Vagina (tissue), 2 donors: ENCODE measurements at regions not wholly inside any gene's neighbourhood (a gene's known extent, or its start where the extent isn't known, plus 50 kb on each side); places are given as distances from the start of the nearest gene placed in this dataset.

Experiments used
- POLR2A ChIP-seq, 2 donors: fragments of 450-650 bp; IDR thresholded peaks; one replicate each; pipeline ENCODE4 v1.6.1; 2017; ENCODE audit warnings: antibody characterized with exemption in 2 of 2, mild to moderate bottlenecking in 2 of 2, moderate library complexity in 2 of 2
- POLR2AphosphoS5 ChIP-seq, 2 donors: sonication (generic); formaldehyde crosslinking; IDR thresholded peaks; one replicate each; pipeline ENCODE4 v1.9.0; 2017; ENCODE audit warnings: antibody characterized with exemption in 2 of 2, mild to moderate bottlenecking in 2 of 2, low read depth in 1 of 2; ENCODE audit not compliant: insufficient read depth in 1 of 2
- TF ChIP-seq, protein P1 (sequence below), 3 experiments: fragments of 450-650 bp in 2 of 3; fragments of 200-600 bp in 1 of 3; sonication (generic) in 1 of 3; IDR thresholded peaks; one replicate each; pipeline ENCODE4 v1.5.1; 2017 to 2019; ENCODE audit warnings: antibody characterized with exemption in 3 of 3, mild to moderate bottlenecking in 2 of 3, moderate library complexity in 2 of 3

DNA sequence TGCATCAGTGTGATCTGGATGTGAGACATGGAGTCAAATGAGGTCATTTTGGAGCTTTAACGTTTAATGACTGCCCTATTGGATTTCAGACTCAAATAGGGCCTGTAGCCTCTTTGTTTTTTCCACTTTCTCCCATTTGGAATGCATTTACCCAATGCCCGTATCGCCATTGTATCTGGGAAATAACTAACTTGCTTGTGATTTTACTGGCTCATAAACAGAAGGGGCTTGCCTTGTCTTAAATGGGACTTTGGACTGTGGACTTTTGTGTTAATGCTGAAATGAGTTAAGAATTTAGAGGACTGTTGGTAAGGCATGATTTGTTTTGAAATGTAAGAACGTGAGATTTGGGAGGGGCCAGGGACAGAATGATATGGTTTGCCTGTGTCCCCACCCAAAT lies 494.6 kb downstream of the CHSY3 start:
- TF ChIP-seq, protein P1, sequence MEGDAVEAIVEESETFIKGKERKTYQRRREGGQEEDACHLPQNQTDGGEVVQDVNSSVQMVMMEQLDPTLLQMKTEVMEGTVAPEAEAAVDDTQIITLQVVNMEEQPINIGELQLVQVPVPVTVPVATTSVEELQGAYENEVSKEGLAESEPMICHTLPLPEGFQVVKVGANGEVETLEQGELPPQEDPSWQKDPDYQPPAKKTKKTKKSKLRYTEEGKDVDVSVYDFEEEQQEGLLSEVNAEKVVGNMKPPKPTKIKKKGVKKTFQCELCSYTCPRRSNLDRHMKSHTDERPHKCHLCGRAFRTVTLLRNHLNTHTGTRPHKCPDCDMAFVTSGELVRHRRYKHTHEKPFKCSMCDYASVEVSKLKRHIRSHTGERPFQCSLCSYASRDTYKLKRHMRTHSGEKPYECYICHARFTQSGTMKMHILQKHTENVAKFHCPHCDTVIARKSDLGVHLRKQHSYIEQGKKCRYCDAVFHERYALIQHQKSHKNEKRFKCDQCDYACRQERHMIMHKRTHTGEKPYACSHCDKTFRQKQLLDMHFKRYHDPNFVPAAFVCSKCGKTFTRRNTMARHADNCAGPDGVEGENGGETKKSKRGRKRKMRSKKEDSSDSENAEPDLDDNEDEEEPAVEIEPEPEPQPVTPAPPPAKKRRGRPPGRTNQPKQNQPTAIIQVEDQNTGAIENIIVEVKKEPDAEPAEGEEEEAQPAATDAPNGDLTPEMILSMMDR (IDR thresholded peaks at IDR 0.05): no peak
- TF ChIP-seq POLR2AphosphoS5 (IDR thresholded peaks at IDR 0.05; ENCODE audit: insufficient read depth in 1 of 2, low read depth in 1 of 2): no peak
- no peak for TF ChIP-seq POLR2A (IDR thresholded peaks at IDR 0.05)
